Ecto neural progenitor cell (in vitro differentiated cells): ENCODE measurements at regions not wholly inside any gene's neighbourhood (a gene's known extent, or its start where the extent isn't known, plus 50 kb on each side); places are given as distances from the start of the nearest gene placed in this dataset.
"Not testable (repeated sequence)": the region's sequence is repeated elsewhere in the genome, so short reads cannot be mapped to it uniquely, and the experiment has no call there.

Experiments used
- DNase-seq: peaks from one replicate; pipeline ENCODE4 v3.0.0-alpha.2; 2018; ENCODE audit warnings: low spot score

- DNase-seq, result no peak
Observed at GRCh38 chr3:110478377-110479054, 593.1 kb upstream of the NECTIN3 start.

- no peak for DNase-seq
Observed at GRCh38 chr3:110479731-110480130, 591.9 kb upstream of the NECTIN3 start.

GRCh38 chr3:110485389-110485788 is 586.2 kb upstream of the NECTIN3 start:
- DNase-seq, result no peak

- no peak for DNase-seq
Observed at GRCh38 chr3:110487840-110488239, 583.8 kb upstream of the NECTIN3 start.

GRCh38 chr3:110491413-110491812 is 580.2 kb upstream of the NECTIN3 start:
- DNase-seq, result no peak

- DNase-seq, result no peak
Observed at GRCh38 chr3:110492876-110493275, 578.7 kb upstream of the NECTIN3 start.

- no peak for DNase-seq
Observed at GRCh38 chr3:110493438-110494092, 578.1 kb upstream of the NECTIN3 start.

GRCh38 chr3:110494093-110494490 is 577.5 kb upstream of the NECTIN3 start:
- DNase-seq, result no peak

- DNase-seq, result no peak
Observed at GRCh38 chr3:110494728-110495127, 576.9 kb upstream of the NECTIN3 start.

GRCh38 chr3:110495201-110495927 is 576.3 kb upstream of the NECTIN3 start:
- no peak for DNase-seq

- no peak for DNase-seq
Observed at GRCh38 chr3:110504401-110504800, 567.2 kb upstream of the NECTIN3 start.

- DNase-seq, result no peak
Observed at GRCh38 chr3:110504901-110505300, 566.7 kb upstream of the NECTIN3 start.

- DNase-seq, result no peak
Observed at GRCh38 chr3:110506890-110507289, 564.7 kb upstream of the NECTIN3 start.

GRCh38 chr3:110507570-110507969 is 564.0 kb upstream of the NECTIN3 start:
- DNase-seq, result not testable (repeated sequence)

- no peak for DNase-seq
Observed at GRCh38 chr3:110512961-110513360, 558.7 kb upstream of the NECTIN3 start.

GRCh38 chr3:110518031-110518430 is 553.6 kb upstream of the NECTIN3 start:
- DNase-seq, result no peak

- DNase-seq, result no peak
Observed at GRCh38 chr3:110519071-110519470, 552.5 kb upstream of the NECTIN3 start.

- DNase-seq, result no peak
Observed at GRCh38 chr3:110521019-110521418, 550.6 kb upstream of the NECTIN3 start.

GRCh38 chr3:110525558-110526064 is 546.0 kb upstream of the NECTIN3 start:
- not testable (repeated sequence) for DNase-seq

- no peak for DNase-seq
Observed at GRCh38 chr3:110526777-110527727, 544.6 kb upstream of the NECTIN3 start.

GRCh38 chr3:110528305-110529121 is 543.1 kb upstream of the NECTIN3 start:
- DNase-seq, result no peak
